Neural crest cell (in vitro differentiated cells): ENCODE measurements at regions not wholly inside any gene's neighbourhood (a gene's known extent, or its start where the extent isn't known, plus 50 kb on each side); places are given as distances from the start of the nearest gene placed in this dataset.

Experiments used
- DNase-seq: peaks from one replicate; pipeline ENCODE4 v3.0.0; 2021; ENCODE audit warnings: low read depth, mixed read lengths, low spot score
- H3K27ac Mint-ChIP-seq: one replicate; pipeline ENCODE4 v1.8.0; 2021; ENCODE audit warnings: mild to moderate bottlenecking, mixed read lengths; ENCODE audit not compliant: unreplicated experiment
- H3K27me3 Mint-ChIP-seq: 2 replicates; pipeline ENCODE4 v1.8.0; 2021; ENCODE audit warnings: low read depth, mild to moderate bottlenecking, mixed read lengths
- H3K36me3 Mint-ChIP-seq: 2 replicates; pipeline ENCODE4 v1.8.0; 2021; ENCODE audit warnings: low read depth, mild to moderate bottlenecking, mixed read lengths
- H3K4me1 Mint-ChIP-seq: 2 replicates; pipeline ENCODE4 v1.8.0; 2021; ENCODE audit warnings: mixed read lengths
- H3K4me3 Mint-ChIP-seq: one replicate; pipeline ENCODE4 v1.8.0; 2021; ENCODE audit warnings: mild to moderate bottlenecking, mixed read lengths
- H3K9me3 Mint-ChIP-seq: 2 replicates; pipeline ENCODE4 v1.8.0; 2021; ENCODE audit warnings: mixed read lengths
- CTCF ChIP-seq: fragments of 200-600 bp; sonication (generic); conservative IDR thresholded peaks from 2 replicates; pipeline ENCODE4 v1.5.0; 2021; ENCODE audit warnings: antibody characterized with exemption, mild to moderate bottlenecking

GRCh38 chr12:77751939-77752338 lies 78.8 kb upstream of the NAV3 start:
- Mint-ChIP-seq H3K4me1 (no peaks in the 10 kb centered on the region), H3K27me3 (no peaks in the 10 kb centered on the region), H3K36me3 (no peaks in the 10 kb centered on the region), H3K9me3 (peaks cover 3% of the 10 kb centered on the region), H3K27ac (no peak overlapping the region), H3K4me3 (no peak overlapping the region)
- TF ChIP-seq CTCF: no peak
- DNase-seq: no peak

- Mint-ChIP-seq H3K27me3 (no peaks in the 10 kb centered on the region), H3K4me1 (no peaks in the 10 kb centered on the region), H3K36me3 (no peaks in the 10 kb centered on the region), H3K27ac (no peak overlapping the region), H3K9me3 (peaks cover 8% of the 10 kb centered on the region), H3K4me3 (no peak overlapping the region)
- TF ChIP-seq CTCF: no peak
- DNase-seq: no peak
Measured at GRCh38 chr12:77746096-77746495, 84.6 kb upstream of the NAV3 start.

GRCh38 chr12:77745624-77746023 lies 85.1 kb upstream of the NAV3 start:
- no peak for DNase-seq
- H3K4me1 Mint-ChIP-seq: no peaks in the 10 kb centered on the region
- peaks cover 8% of the 10 kb centered on the region for H3K9me3 Mint-ChIP-seq
- no peaks in the 10 kb centered on the region for H3K36me3 Mint-ChIP-seq
- no peak overlapping the region for H3K4me3 Mint-ChIP-seq
- H3K27ac Mint-ChIP-seq: no peak overlapping the region
- H3K27me3 Mint-ChIP-seq: no peaks in the 10 kb centered on the region
- no peak for TF ChIP-seq CTCF

GRCh38 chr12:77742631-77743030 lies 88.1 kb upstream of the NAV3 start:
- no peak overlapping the region for H3K27ac Mint-ChIP-seq
- peaks cover 10% of the 10 kb centered on the region for H3K9me3 Mint-ChIP-seq
- no peaks in the 10 kb centered on the region for H3K36me3 Mint-ChIP-seq
- no peak overlapping the region for H3K4me3 Mint-ChIP-seq
- H3K27me3 Mint-ChIP-seq: no peaks in the 10 kb centered on the region
- no peak for DNase-seq
- H3K4me1 Mint-ChIP-seq: no peaks in the 10 kb centered on the region
- TF ChIP-seq CTCF: no peak

- no peak overlapping the region for H3K4me3 Mint-ChIP-seq
- peaks cover 10% of the 10 kb centered on the region for H3K9me3 Mint-ChIP-seq
- no peaks in the 10 kb centered on the region for H3K27me3 Mint-ChIP-seq
- no peaks in the 10 kb centered on the region for H3K4me1 Mint-ChIP-seq
- H3K36me3 Mint-ChIP-seq: no peaks in the 10 kb centered on the region
- no peak for TF ChIP-seq CTCF
- no peak for DNase-seq
- no peak overlapping the region for H3K27ac Mint-ChIP-seq
Measured at GRCh38 chr12:77741974-77742517, 88.6 kb upstream of the NAV3 start.
